NCI-H2081 treated with DMSO at 0.1 percent for 48 hours (cell line): ENCODE measurements at regions not wholly inside any gene's neighbourhood (a gene's known extent, or its start where the extent isn't known, plus 50 kb on each side); places are given as distances from the start of the nearest gene placed in this dataset.
A peak's percentile ranks its signal among the peaks of the same experiment; 100 is the strongest.
"Not testable (repeated sequence)": the region's sequence is repeated elsewhere in the genome, so short reads cannot be mapped to it uniquely, and the experiment has no call there.

ENCODE experiments used
- DNase-seq: peaks from one replicate; lab custom pipeline; 2025; lab: John Stamatoyannopoulos, UW

DNA sequence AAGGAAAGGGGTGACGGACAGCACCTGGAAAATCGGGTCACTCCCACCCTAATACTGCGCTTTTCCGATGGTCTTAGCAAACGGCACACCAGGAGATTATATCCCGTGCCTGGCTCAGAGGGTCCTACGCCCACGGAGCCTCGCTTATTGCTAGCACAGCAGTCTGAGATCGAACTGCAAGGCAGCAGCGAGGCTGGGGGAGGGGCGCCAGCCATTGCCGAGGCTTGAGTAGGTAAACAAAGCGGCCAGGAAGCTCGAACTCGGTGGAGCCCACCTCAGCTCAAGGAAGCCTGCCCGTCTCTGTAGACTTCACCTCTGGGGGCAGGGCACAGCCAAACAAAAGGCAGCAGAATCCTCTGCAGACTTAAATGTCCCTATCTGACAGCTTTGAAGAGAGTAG, 91.5 kb upstream of the MBIP start:
- DNase-seq, result not testable (repeated sequence)

DNA sequence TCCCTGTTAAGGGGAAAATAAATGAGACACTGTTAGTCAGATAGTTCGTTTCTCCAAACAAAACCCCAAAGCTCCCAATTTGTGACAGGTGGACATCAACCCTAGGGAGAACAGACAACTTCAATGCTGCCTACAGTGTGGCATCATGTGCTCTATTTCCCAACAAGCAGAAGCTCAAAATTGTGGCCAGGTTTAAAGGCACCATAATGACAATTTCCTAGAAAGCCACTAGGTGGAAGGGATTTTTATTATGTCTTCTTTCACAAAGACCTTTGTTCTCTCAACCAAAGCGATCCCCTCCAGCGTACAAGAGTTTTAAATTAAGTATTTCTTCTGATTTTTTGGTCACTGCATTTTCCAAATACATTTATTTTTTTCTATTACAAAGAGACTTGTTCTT, 88.0 kb upstream of the MBIP start:
- DNase-seq, result no peak

DNA sequence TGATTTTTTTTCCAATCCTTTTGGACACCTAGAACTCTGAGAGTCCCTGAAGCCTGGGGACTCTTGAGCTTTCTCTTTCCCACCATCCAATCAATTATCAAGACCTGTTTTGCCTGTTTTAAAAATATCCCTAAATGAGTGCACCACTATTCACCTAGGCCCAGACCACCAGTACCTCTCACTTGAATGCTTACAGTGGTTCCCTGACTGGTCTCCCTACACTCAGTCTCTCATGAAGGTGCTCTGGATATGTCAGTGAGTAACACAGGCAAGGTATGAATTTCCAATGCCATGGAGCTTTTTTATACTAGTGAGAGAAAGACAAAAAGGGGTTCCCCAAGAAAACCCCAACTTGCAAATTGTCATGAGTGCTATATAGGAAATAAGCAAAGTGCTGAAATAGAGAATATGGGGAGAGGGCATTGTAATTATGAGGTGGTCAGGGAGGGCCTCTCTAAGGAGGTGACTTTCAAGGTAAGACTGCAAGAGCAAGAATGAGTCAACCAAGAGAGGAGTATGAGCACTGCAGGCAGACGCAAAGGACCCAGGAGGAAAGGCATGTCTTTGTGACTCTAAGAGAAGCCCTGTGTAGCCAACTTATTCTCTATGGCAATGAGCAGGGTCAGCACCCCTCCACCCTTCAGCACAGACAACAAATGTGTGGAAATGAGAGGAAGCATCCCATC, 85.3 kb upstream of the MBIP start:
- DNase-seq, result no peak

DNA sequence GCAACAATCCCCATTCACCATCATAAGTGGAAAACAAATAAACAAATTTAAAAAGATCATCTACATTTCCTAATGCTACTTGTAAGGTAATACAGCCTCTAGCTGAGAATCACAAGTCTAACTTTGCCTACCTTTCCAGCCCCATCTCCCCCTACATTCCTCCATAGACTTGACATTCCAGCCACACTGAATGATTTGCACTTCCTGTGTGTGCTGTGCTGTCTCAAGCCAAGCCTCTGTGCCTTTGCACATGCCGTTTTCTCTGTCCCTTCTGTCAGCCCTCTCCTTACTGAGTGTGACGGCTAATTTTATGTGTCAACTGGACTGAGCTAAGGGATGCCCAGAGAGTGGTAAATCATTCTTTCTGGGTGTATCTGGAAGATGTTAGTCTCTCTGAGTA, 82.4 kb upstream of the MBIP start:
- DNase-seq, result no peak

DNA sequence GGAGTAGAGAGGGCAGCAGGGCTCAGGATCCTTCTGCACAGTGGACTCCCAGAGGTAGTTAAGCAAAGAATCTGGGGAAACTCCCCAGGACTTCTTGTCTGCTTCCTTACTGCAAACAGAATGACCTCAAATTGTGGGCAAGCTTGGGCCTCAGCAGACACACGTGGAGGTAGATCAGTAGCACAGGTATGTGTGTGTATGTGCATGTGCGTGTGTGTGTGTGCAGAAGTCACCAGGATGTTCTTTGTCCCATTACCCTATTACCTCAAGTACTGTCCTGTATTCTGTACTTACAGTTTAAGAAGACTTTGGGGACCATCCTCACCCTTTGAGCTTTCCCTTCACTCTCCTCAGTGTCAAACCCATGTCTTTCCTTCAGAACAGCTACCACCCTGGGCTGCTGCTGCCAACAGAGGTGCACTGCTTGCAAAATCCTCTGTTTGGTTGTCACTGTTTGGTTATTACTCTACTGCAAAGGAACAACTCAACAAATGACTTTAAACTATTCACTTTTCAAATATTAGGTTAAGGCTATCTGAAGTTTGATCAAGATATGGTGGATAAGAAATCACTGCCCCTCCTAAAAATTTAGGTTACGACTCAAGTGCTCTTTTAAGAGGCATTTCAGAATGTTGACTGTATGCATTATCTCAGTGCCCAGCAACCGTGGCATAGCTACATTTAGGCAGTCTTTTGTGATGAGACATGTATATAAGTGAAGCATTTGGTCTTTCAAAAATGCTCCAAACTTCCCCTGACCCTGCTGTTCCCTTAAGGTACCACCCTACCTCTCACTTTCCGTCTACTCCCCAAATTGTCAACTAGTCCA, 78.2 kb upstream of the MBIP start:
- DNase-seq, result no peak

DNA sequence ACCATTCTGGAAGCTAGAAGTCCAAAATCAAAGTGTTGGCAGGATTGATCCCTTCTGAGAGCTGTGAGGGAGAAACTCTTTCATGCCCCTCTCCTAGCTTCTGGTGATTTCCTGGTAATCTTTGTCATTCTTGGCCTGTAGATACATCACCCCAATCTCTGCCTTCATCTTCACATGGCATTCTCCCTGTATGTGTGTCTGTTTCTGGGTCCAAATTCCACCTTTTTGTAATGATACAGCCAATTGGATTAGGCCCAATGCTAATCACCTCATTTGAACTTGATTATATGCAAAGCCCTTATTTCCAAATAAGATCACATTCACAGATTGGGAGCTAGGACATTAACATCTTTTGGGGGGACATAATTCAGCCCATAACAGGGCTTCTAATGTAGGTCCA, 76.9 kb upstream of the MBIP start:
- no peak for DNase-seq

DNA sequence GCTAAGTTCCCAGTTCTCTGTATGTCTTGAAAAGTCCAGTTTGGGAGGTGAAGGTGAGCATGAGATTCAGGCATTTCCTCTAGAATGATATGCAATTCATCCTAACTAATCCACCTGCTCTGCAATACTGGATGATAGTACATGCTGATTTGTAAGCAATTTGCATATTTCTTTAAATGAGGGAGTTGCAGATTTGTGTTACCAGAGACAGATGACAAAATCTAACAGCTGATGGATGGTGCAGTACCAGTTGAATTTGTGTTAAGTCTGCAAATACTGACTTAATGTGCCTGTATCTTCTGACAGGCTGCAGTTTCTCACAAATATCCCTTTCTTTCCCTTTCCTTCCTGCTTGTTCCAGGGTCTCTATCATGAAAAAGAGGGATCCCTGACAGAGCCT, 76.4 kb upstream of the MBIP start:
- no peak for DNase-seq

DNA sequence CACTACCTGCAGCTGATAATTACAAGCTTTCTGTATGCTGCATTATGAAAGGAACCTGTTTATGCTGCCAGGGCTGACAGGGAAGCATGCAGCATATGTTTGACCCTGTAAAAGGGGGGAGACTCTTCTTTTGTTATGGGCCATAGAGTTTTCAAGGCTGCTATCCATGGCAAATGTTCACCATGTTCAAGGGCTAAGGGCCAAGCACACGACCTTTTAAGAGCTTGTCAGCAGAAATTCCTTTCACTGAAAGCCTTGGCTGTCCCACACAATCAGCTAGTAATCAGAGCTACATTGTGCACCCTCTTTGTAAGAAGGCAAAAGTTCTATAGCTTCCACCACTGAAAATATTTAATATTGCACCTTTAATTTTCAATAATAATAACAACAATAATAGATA, 74.2 kb upstream of the MBIP start:
- no peak for DNase-seq

DNA sequence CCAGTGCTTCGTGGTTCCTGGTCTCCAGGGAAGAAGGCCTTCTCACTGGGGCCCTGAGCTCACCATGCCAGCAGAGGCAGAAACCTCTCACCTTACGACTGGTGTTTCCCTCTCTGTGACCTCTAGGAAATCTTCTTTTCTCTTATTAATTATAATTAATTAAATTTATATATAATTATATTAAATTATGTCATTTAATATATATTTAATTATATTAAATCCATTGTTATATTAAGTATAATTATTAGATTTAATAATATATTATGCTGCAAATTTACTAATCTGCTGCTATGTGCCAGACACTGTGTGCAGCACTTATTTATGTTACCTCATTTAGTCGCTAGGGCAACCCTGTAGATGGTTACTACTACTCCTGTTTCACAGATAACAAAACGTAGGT, 70.3 kb upstream of the MBIP start:
- no peak for DNase-seq

DNA sequence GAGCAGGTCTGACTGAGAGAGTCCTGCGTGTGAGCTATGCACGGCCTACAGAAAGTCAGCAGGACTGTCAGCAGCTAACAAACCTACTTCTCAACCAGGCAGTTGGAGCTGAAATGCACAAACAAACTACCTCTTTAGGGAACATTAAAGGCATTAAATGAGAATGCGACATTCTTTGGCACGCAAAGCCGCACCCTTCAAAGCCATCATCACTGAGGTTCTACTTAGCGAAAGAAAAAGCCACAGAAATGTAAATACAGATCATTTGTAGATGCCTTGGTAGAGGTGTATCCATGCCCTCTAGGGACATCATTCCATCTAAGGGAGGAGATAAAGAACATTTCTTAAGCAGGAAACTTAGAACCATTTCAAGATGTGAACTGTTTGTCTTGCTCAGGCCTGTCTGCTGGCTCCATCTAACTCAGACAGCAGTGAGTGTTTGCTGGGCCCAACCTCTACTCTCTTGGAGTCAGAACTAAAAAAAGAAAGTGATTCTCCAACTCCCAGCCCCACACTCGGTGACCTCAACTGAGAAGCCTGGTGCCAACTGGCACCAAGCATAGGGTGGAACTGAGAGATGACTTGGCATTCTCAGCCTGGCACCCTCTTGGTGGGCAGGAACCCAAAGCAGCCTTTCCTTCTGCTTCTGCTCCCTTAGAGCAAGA, 63.5 kb upstream of the MBIP start:
- DNase-seq, result no peak

DNA sequence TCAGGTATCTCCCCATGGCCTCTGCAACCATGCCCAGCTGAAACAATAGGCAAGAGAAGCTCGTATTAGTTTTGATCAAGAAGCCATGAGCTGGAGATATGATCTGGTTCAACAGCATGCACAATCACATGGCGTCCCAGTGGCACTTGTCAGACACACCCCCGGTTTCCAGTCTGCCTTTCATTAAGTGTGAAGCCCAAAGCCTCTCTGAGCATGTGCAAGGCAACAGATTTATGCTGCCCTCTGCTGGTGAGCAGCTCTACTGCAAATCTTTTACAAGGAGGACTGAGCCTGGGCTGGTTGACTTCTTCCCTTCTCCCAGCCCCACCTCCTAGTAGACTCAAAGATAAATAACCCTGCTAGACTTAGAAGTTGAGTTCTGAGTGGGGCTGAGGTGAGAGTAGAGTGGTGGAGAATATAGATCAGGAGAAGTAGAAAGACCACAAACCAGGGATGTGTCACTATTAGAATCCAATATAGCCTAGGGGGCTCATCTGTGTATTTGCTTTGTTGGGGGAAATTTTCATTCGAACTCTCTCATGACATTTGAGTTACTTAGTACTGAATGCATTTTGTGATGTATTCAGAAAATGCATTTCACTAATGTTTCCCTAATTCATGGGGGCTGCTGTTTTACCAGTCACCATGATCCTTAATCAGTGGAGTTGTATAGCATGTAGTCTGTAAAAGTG, 53.7 kb upstream of the MBIP start:
- DNase-seq, result peak; percentile 66
